Suprapubic skin (tissue), 4 donors: ENCODE measurements at regions not wholly inside any gene's neighbourhood (a gene's known extent, or its start where the extent isn't known, plus 50 kb on each side); places are given as distances from the start of the nearest gene placed in this dataset.
A peak's percentile ranks its signal among the peaks of the same experiment; 100 is the strongest.

Experiments used
- DNase-seq, 2 donors: peaks; one replicate each; pipeline ENCODE4 v3.0.0-alpha.2; 2019; ENCODE audit warnings: low spot score in 2 of 2
- H3K27ac ChIP-seq: fragments of 200-600 bp; sonication (generic); one replicate; pipeline ENCODE4 v1.5.1; 2019
- H3K27me3 ChIP-seq: fragments of 200-600 bp; sonication (generic); one replicate; pipeline ENCODE4 v1.5.1; 2019
- H3K36me3 ChIP-seq: fragments of 200-600 bp; sonication (generic); one replicate; pipeline ENCODE4 v1.5.1; 2019
- H3K4me1 ChIP-seq: fragments of 200-600 bp; sonication (generic); one replicate; pipeline ENCODE4 v1.5.1; 2019
- H3K4me3 ChIP-seq: fragments of 200-600 bp; sonication (generic); one replicate; pipeline ENCODE4 v1.5.1; 2019; ENCODE audit warnings: mild to moderate bottlenecking
- H3K9me3 ChIP-seq: fragments of 200-600 bp; sonication (generic); one replicate; pipeline ENCODE4 v1.5.1; 2019
- EP300 ChIP-seq: sonication (generic); formaldehyde crosslinking; IDR thresholded peaks from one replicate; pipeline ENCODE4 v1.6.1; 2017; ENCODE audit warnings: antibody characterized with exemption
- POLR2A ChIP-seq, 2 donors: fragments of 450-650 bp; IDR thresholded peaks; one replicate each; pipeline ENCODE4 v1.6.1; 2017; ENCODE audit warnings: antibody characterized with exemption in 2 of 2, mild to moderate bottlenecking in 2 of 2, moderate library complexity in 2 of 2
- POLR2AphosphoS5 ChIP-seq, 3 donors: sonication (generic); formaldehyde crosslinking; IDR thresholded peaks; one replicate each; pipeline ENCODE4 v1.6.1; 2017; ENCODE audit warnings: antibody characterized with exemption in 3 of 3
- WGBS: methylation state at CpG from one replicate; pipeline ENCODE4 v1.1.5; 2018; 5-methylcytosine and 5-hydroxymethylcytosine counted together
- TF ChIP-seq, protein P1 (sequence below), 2 donors: fragments of 200-600 bp in 1 of 2; fragments of 450-650 bp in 1 of 2; sonication (generic) in 1 of 2; IDR thresholded peaks; one replicate each; pipeline ENCODE4 v1.5.1; 2016 to 2019; ENCODE audit warnings: antibody characterized with exemption in 2 of 2, mild to moderate bottlenecking in 1 of 2, moderate library complexity in 1 of 2

- TF ChIP-seq POLR2A (IDR thresholded peaks at IDR 0.05) (no peak), POLR2AphosphoS5 (IDR thresholded peaks at IDR 0.05) (no peak), EP300 (no peak)
- TF ChIP-seq, protein P1, sequence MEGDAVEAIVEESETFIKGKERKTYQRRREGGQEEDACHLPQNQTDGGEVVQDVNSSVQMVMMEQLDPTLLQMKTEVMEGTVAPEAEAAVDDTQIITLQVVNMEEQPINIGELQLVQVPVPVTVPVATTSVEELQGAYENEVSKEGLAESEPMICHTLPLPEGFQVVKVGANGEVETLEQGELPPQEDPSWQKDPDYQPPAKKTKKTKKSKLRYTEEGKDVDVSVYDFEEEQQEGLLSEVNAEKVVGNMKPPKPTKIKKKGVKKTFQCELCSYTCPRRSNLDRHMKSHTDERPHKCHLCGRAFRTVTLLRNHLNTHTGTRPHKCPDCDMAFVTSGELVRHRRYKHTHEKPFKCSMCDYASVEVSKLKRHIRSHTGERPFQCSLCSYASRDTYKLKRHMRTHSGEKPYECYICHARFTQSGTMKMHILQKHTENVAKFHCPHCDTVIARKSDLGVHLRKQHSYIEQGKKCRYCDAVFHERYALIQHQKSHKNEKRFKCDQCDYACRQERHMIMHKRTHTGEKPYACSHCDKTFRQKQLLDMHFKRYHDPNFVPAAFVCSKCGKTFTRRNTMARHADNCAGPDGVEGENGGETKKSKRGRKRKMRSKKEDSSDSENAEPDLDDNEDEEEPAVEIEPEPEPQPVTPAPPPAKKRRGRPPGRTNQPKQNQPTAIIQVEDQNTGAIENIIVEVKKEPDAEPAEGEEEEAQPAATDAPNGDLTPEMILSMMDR (IDR thresholded peaks at IDR 0.05), result no peak
- H3K9me3 ChIP-seq, result no peaks in the 10 kb centered on the region
- 84% methylated on average over 1 of the region's 1 CpG for WGBS
- H3K27me3 ChIP-seq, result no peaks in the 10 kb centered on the region
- no peak overlapping the region for H3K4me3 ChIP-seq
- H3K36me3 ChIP-seq, result no peaks in the 10 kb centered on the region
- DNase-seq, result no peak
- H3K4me1 ChIP-seq, result no peaks in the 10 kb centered on the region
- no peak overlapping the region for H3K27ac ChIP-seq
These were observed 452.6 kb upstream of the KLF12 start for GRCh38 chr13:74586847-74587246.

DNA sequence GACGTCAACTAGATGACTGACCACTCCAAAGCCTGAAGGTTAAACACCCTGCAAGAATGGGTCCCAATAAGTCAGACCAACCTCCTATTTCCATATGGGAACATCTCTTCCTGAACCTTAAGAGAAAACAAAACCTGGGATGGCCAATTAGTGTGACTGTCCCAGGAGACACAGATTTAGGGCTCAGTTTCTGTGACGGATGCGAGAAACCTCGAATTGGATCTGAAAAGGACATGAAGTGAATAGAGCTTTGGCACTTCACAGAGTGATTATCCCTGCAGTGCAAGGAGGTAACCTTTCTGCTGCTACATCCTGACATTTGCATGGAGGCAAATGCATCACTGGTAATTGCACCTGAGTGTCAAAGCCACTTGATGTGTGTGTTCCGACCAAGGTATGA, 442.2 kb upstream of the KLF12 start:
- no peak overlapping the region for H3K4me3 ChIP-seq
- no peak for DNase-seq
- no peaks in the 10 kb centered on the region for H3K36me3 ChIP-seq
- H3K27ac ChIP-seq, result no peak overlapping the region
- TF ChIP-seq POLR2A (IDR thresholded peaks at IDR 0.05) (no peak), EP300 (no peak), POLR2AphosphoS5 (IDR thresholded peaks at IDR 0.05) (no peak)
- TF ChIP-seq, protein P1 (IDR thresholded peaks at IDR 0.05), result no peak
- peaks cover 11% of the 10 kb centered on the region for H3K4me1 ChIP-seq
- 81% methylated on average over 5 of the region's 5 CpGs for WGBS
- no peaks in the 10 kb centered on the region for H3K9me3 ChIP-seq
- no peaks in the 10 kb centered on the region for H3K27me3 ChIP-seq

DNA sequence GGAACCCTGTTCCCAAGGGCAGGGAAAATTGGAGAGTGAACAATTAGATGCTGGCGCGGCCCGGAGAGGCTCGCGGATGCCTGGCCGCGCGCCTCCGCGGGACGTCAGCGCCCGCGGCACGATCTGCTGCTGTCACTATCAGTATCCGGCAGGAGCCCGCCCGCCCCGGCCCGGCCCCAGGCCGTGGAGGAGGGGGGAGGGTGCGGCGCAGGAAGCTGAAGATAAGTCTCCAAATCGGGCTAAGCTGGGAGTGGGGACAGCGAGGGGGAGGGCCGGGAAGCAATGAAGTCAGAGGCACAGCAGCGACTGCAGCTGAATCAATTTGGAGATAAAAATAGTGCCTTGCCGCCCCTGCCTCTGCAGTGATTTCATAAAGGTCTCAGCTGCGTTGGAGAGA, 441.5 kb upstream of the KLF12 start:
- TF ChIP-seq, protein P1 (IDR thresholded peaks at IDR 0.05), result no peak
- TF ChIP-seq POLR2A (IDR thresholded peaks at IDR 0.05) (no peak), EP300 (no peak), POLR2AphosphoS5 (IDR thresholded peaks at IDR 0.05) (no peak)
- 1% methylated on average over 28 of the region's 29 CpGs for WGBS
- Histone ChIP-seq H3K27ac (peak overlapping the region; percentile 24), H3K27me3 (no peaks in the 10 kb centered on the region), H3K9me3 (no peaks in the 10 kb centered on the region), H3K4me1 (peaks cover 11% of the 10 kb centered on the region), H3K36me3 (no peaks in the 10 kb centered on the region), H3K4me3 (peak overlapping the region; percentile 45)
- peak; percentile 66 to 77 for DNase-seq

DNA sequence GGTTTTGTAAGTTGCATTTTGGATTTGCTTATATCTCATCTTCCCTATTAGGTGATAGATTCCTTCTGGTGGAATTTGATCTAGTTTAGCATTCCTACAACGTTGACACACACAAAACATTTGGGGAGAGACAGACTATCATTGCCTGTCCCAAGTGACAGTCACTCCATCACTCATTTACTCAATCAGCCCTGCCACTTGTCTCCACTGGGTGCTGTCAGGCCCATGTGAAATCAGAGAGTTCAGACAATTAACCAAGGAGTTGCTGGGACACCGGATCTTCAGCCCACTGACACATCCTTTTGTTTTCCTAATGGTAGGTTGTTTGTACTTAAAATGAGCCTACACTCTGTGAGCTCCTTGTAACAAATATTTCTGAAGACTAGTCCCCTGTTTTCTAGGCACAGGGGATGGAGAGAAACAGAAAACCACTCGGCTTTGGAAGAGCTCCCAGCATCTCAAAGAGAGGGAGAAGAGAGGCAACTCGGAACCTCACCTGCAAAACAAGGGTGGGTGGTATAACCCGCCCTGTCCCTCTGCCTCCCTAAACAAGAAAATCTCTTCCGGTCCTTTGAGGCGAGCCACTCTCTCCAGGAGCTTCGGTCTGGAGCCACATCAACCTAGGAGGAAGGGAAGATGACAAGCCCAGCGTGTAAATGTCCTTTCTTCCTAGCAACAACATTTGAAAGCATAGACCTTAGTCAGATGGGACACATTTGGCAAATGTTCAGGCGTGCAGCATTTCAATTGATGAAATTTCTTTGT, 440.9 kb upstream of the KLF12 start:
- no peaks in the 10 kb centered on the region for H3K36me3 ChIP-seq
- H3K4me1 ChIP-seq, result peaks cover 11% of the 10 kb centered on the region
- DNase-seq, result no peak
- H3K9me3 ChIP-seq, result no peaks in the 10 kb centered on the region
- H3K4me3 ChIP-seq, result peak overlapping the region; percentile 45
- TF ChIP-seq POLR2AphosphoS5 (IDR thresholded peaks at IDR 0.05) (no peak), POLR2A (IDR thresholded peaks at IDR 0.05) (no peak), EP300 (no peak)
- TF ChIP-seq, protein P1 (IDR thresholded peaks at IDR 0.05), result no peak
- H3K27ac ChIP-seq, result no peak overlapping the region
- no peaks in the 10 kb centered on the region for H3K27me3 ChIP-seq
- WGBS, result 31% methylated on average over 10 of the region's 10 CpGs

DNA sequence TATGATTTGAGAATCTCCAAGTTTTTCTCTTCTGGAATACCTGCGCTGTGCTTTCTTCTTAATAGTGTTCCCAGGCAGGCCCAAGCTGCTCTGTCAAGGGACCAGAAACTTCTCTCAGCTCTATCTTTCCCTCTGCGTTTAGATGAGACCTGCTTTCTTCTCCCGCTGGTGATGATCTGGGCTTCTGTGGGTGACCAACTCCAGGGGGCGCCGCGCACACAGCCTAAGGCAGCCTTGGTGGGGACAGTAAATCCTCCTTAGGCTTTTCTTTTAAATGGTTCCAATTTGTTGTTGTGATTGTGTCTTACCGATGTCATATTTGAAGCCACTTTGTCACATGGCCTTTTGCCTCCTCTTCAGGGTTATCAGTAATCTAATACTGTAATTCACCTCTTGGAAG, 439.4 kb upstream of the KLF12 start:
- Histone ChIP-seq H3K4me3 (no peak overlapping the region), H3K36me3 (no peaks in the 10 kb centered on the region), H3K27ac (no peak overlapping the region), H3K27me3 (no peaks in the 10 kb centered on the region), H3K9me3 (no peaks in the 10 kb centered on the region), H3K4me1 (peaks cover 11% of the 10 kb centered on the region)
- no peak for DNase-seq
- WGBS, result 81% methylated on average over 7 of the region's 7 CpGs
- TF ChIP-seq, protein P1 (IDR thresholded peaks at IDR 0.05), result no peak
- TF ChIP-seq POLR2A (IDR thresholded peaks at IDR 0.05) (no peak), EP300 (no peak), POLR2AphosphoS5 (IDR thresholded peaks at IDR 0.05) (no peak)
